ENCODE measurements at regions not wholly inside any gene's neighbourhood (a gene's known extent, or its start where the extent isn't known, plus 50 kb on each side); places are given as distances from the start of the nearest gene placed in this dataset.

- Histone ChIP-seq H4K91ac (ENCODE audit: low read depth, low read length) (no peak overlapping the region), H2AFZ (ENCODE audit: insufficient read depth, low read length, poor library complexity) (no peak overlapping the region), H2BK120ac (ENCODE audit: insufficient read depth, low read length, poor library complexity) (no peak overlapping the region), H3K79me2 (ENCODE audit: control insufficient read depth, insufficient read depth, low read length, poor library complexity) (no peaks in the 10 kb centered on the region), H3K4me3 (ENCODE audit: low read depth, low read length) (no peak overlapping the region), H3K4me2 (ENCODE audit: low read length) (no peak overlapping the region), H3K9ac (ENCODE audit: low read length) (no peak overlapping the region), H3K36me3 (ENCODE audit: control insufficient read depth in 1 of 2, insufficient read depth in 2 of 2, low read length in 2 of 2) (no peaks in the 10 kb centered on the region), H3K9me3 (ENCODE audit: insufficient read depth, low read depth, low read length) (no peaks in the 10 kb centered on the region), H3K27ac (ENCODE audit: low read depth, low read length) (no peak overlapping the region), H4K12ac (ENCODE audit: low read depth, low read length) (no peak overlapping the region), H3K4ac (ENCODE audit: low read depth, low read length) (no peak overlapping the region), H4K8ac (ENCODE audit: low read depth, low read length) (no peak overlapping the region), H2BK5ac (ENCODE audit: low read depth, low read length, poor library complexity) (no peak overlapping the region), H3K23ac (ENCODE audit: low read length) (no peak overlapping the region), H3K27me3 (ENCODE audit: insufficient read depth, low read length) (no peaks in the 10 kb centered on the region), H3K79me1 (ENCODE audit: low read length) (no peaks in the 10 kb centered on the region), H3K14ac (ENCODE audit: low read length) (no peak overlapping the region), H3K4me1 (ENCODE audit: control insufficient read depth in 1 of 2, insufficient read depth in 2 of 2, low read length in 2 of 2) (no peaks in the 10 kb centered on the region), H3K18ac (ENCODE audit: low read length) (no peak overlapping the region), H2BK12ac (ENCODE audit: low read length) (no peak overlapping the region), H2AK5ac (ENCODE audit: low read length) (no peak overlapping the region)
- DNase-seq = no peak
- WGBS (ENCODE audit: extremely low coverage, insufficient coverage, insufficient read length) = no CpG with 5 or more reads among the region's 3 CpGs
These were observed 73.0 kb upstream of the KLHL13 start for GRCh38 chrX:118189628-118190027.

GRCh38 chrX:118197730-118198129, 81.1 kb upstream of the KLHL13 start:
- no peak overlapping the region for H2AK5ac ChIP-seq (ENCODE audit: low read length)
- H4K12ac ChIP-seq (ENCODE audit: low read depth, low read length) = no peak overlapping the region
- H4K91ac ChIP-seq (ENCODE audit: low read depth, low read length) = no peak overlapping the region
- no peak overlapping the region for H2BK5ac ChIP-seq (ENCODE audit: low read depth, low read length, poor library complexity)
- no peak overlapping the region for H3K4me3 ChIP-seq (ENCODE audit: low read depth, low read length)
- H3K79me1 ChIP-seq (ENCODE audit: low read length) = no peaks in the 10 kb centered on the region
- no peaks in the 10 kb centered on the region for H3K4me1 ChIP-seq (ENCODE audit: control insufficient read depth in 1 of 2, insufficient read depth in 2 of 2, low read length in 2 of 2)
- H3K36me3 ChIP-seq (ENCODE audit: control insufficient read depth in 1 of 2, insufficient read depth in 2 of 2, low read length in 2 of 2) = no peaks in the 10 kb centered on the region
- no peak overlapping the region for H2BK120ac ChIP-seq (ENCODE audit: insufficient read depth, low read length, poor library complexity)
- no peak overlapping the region for H3K4ac ChIP-seq (ENCODE audit: low read depth, low read length)
- no peak for DNase-seq
- H3K9me3 ChIP-seq (ENCODE audit: insufficient read depth, low read depth, low read length) = no peaks in the 10 kb centered on the region
- H3K79me2 ChIP-seq (ENCODE audit: control insufficient read depth, insufficient read depth, low read length, poor library complexity) = no peaks in the 10 kb centered on the region
- H3K18ac ChIP-seq (ENCODE audit: low read length) = no peak overlapping the region
- H3K23ac ChIP-seq (ENCODE audit: low read length) = no peak overlapping the region
- H4K8ac ChIP-seq (ENCODE audit: low read depth, low read length) = no peak overlapping the region
- H3K9ac ChIP-seq (ENCODE audit: low read length) = no peak overlapping the region
- no peaks in the 10 kb centered on the region for H3K27me3 ChIP-seq (ENCODE audit: insufficient read depth, low read length)
- H2AFZ ChIP-seq (ENCODE audit: insufficient read depth, low read length, poor library complexity) = no peak overlapping the region
- no peak overlapping the region for H3K14ac ChIP-seq (ENCODE audit: low read length)
- no peak overlapping the region for H3K4me2 ChIP-seq (ENCODE audit: low read length)
- no CpG with 5 or more reads among the region's 1 CpG for WGBS (ENCODE audit: extremely low coverage, insufficient coverage, insufficient read length)
- no peak overlapping the region for H2BK12ac ChIP-seq (ENCODE audit: low read length)
- no peak overlapping the region for H3K27ac ChIP-seq (ENCODE audit: low read depth, low read length)

DNA sequence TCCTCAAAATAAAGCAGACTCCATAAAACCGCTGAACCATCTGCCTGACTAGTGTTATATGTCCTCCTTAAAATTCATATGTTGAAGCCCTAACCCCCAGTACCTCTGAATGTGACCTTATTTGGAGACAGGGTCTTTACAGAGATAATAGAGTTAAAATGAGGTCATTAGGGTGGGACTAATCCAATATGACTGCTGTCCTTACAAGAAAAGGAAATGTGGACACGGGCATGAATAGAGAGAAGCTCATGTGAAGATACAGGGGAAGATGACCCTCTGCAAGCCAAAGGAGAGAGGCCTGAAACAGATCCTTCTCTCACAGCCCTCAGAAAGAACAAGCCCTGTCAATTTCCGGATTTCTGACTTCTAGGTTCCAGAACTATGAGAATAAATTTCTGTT, 82.0 kb upstream of the KLHL13 start:
- Histone ChIP-seq H3K4me1 (ENCODE audit: control insufficient read depth in 1 of 2, insufficient read depth in 2 of 2, low read length in 2 of 2) (no peaks in the 10 kb centered on the region), H3K27me3 (ENCODE audit: insufficient read depth, low read length) (no peaks in the 10 kb centered on the region), H2BK5ac (ENCODE audit: low read depth, low read length, poor library complexity) (no peak overlapping the region), H3K18ac (ENCODE audit: low read length) (no peak overlapping the region), H3K9ac (ENCODE audit: low read length) (no peak overlapping the region), H3K4ac (ENCODE audit: low read depth, low read length) (no peak overlapping the region), H3K4me3 (ENCODE audit: low read depth, low read length) (no peak overlapping the region), H3K23ac (ENCODE audit: low read length) (no peak overlapping the region), H3K27ac (ENCODE audit: low read depth, low read length) (no peak overlapping the region), H4K8ac (ENCODE audit: low read depth, low read length) (no peak overlapping the region), H4K12ac (ENCODE audit: low read depth, low read length) (no peak overlapping the region), H4K91ac (ENCODE audit: low read depth, low read length) (no peak overlapping the region), H3K79me2 (ENCODE audit: control insufficient read depth, insufficient read depth, low read length, poor library complexity) (no peaks in the 10 kb centered on the region), H3K9me3 (ENCODE audit: insufficient read depth, low read depth, low read length) (no peaks in the 10 kb centered on the region), H3K4me2 (ENCODE audit: low read length) (no peak overlapping the region), H2BK12ac (ENCODE audit: low read length) (no peak overlapping the region), H2AK5ac (ENCODE audit: low read length) (no peak overlapping the region), H3K36me3 (ENCODE audit: control insufficient read depth in 1 of 2, insufficient read depth in 2 of 2, low read length in 2 of 2) (no peaks in the 10 kb centered on the region), H3K79me1 (ENCODE audit: low read length) (no peaks in the 10 kb centered on the region), H2BK120ac (ENCODE audit: insufficient read depth, low read length, poor library complexity) (no peak overlapping the region), H3K14ac (ENCODE audit: low read length) (no peak overlapping the region), H2AFZ (ENCODE audit: insufficient read depth, low read length, poor library complexity) (no peak overlapping the region)
- no CpG with 5 or more reads among the region's 3 CpGs for WGBS (ENCODE audit: extremely low coverage, insufficient coverage, insufficient read length)
- no peak for DNase-seq

DNA sequence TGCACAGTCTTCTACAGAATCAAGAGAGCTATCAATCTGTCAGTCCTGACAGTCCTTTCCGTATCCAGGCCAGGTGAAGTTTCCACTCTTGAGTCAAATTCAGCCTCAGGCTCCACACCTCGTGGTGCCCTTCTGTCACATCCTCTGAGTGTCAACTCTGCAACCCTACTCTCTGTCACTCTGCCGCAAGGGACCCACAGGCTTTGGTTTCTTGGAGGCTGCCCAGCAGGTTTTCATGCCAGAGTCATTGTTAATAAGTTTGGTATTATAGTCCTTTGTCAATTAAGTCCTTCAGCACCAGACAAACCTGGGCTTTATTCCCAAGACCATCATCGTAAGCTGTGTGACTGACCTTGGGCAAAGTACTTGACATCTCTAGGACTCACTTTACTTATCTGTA, 83.4 kb upstream of the KLHL13 start:
- H3K4me3 ChIP-seq (ENCODE audit: low read depth, low read length) = no peak overlapping the region
- H2AFZ ChIP-seq (ENCODE audit: insufficient read depth, low read length, poor library complexity) = no peak overlapping the region
- WGBS (ENCODE audit: extremely low coverage, insufficient coverage, insufficient read length) = no CpG with 5 or more reads among the region's 4 CpGs

More for the DNA sequence above, 83.4 kb upstream of the KLHL13 start:
- Histone ChIP-seq H3K14ac (ENCODE audit: low read length) (no peak overlapping the region), H3K79me2 (ENCODE audit: control insufficient read depth, insufficient read depth, low read length, poor library complexity) (no peaks in the 10 kb centered on the region), H4K91ac (ENCODE audit: low read depth, low read length) (no peak overlapping the region), H3K4ac (ENCODE audit: low read depth, low read length) (no peak overlapping the region), H3K18ac (ENCODE audit: low read length) (no peak overlapping the region), H3K36me3 (ENCODE audit: control insufficient read depth in 1 of 2, insufficient read depth in 2 of 2, low read length in 2 of 2) (no peaks in the 10 kb centered on the region), H3K4me1 (ENCODE audit: control insufficient read depth in 1 of 2, insufficient read depth in 2 of 2, low read length in 2 of 2) (no peaks in the 10 kb centered on the region), H4K8ac (ENCODE audit: low read depth, low read length) (no peak overlapping the region), H2AK5ac (ENCODE audit: low read length) (no peak overlapping the region), H2BK5ac (ENCODE audit: low read depth, low read length, poor library complexity) (no peak overlapping the region), H3K23ac (ENCODE audit: low read length) (no peak overlapping the region), H3K27me3 (ENCODE audit: insufficient read depth, low read length) (no peaks in the 10 kb centered on the region), H4K12ac (ENCODE audit: low read depth, low read length) (no peak overlapping the region), H2BK12ac (ENCODE audit: low read length) (no peak overlapping the region), H3K4me2 (ENCODE audit: low read length) (no peak overlapping the region), H2BK120ac (ENCODE audit: insufficient read depth, low read length, poor library complexity) (no peak overlapping the region), H3K9ac (ENCODE audit: low read length) (no peak overlapping the region), H3K79me1 (ENCODE audit: low read length) (no peaks in the 10 kb centered on the region), H3K27ac (ENCODE audit: low read depth, low read length) (no peak overlapping the region), H3K9me3 (ENCODE audit: insufficient read depth, low read depth, low read length) (no peaks in the 10 kb centered on the region)
- DNase-seq = peak; percentile 51 to 74

Measured in trophoblast cell (in vitro differentiated cells and primary cell).